Glomerular endothelial cell (primary cell): ENCODE measurements at regions not wholly inside any gene's neighbourhood (a gene's known extent, or its start where the extent isn't known, plus 50 kb on each side); places are given as distances from the start of the nearest gene placed in this dataset.

Experiments
- DNase-seq: peaks from one replicate; pipeline ENCODE4 v3.0.0-alpha.2; 2011; ENCODE audit warnings: low read depth, low spot score; ENCODE audit errors: extremely low read depth

DNA sequence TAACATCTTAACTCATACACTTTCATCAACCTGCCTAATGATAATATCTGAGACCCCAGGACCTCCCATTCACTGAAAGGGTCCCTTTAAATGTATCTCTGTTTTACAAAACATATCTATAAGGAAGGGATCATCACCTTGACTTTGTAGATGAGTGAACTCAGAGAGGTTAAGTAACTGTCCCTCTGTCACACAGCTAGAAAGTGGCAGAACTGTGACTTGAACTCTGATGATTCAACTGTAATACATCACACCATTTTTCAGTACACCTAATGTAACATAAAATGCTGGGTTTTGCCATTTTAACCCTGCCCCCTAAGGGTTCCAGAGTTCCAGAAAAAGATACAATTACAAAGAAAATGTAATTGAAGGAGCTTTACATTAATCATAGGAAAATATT, 234.6 kb downstream of the ZEB2 start:
- DNase-seq: no peak

DNA sequence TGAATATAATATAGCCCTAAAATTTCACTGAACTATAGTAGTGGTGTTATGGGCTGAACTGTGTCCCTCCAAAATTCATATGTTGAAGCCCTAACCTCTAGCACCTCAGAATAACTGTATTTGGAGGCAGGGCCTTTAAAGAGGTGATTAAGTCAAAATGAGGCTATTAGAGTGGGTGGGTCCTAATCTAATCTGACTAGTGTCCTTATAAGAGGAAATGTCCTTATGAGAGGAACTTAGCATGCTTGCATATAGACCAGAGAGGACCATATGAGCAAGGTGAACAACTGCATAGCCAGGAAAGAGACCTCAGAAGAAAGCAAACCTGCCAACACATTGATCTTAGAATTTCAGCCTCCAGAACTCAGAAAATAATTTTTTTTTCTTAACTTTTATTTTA, 238.4 kb downstream of the ZEB2 start:
- DNase-seq: no peak

DNA sequence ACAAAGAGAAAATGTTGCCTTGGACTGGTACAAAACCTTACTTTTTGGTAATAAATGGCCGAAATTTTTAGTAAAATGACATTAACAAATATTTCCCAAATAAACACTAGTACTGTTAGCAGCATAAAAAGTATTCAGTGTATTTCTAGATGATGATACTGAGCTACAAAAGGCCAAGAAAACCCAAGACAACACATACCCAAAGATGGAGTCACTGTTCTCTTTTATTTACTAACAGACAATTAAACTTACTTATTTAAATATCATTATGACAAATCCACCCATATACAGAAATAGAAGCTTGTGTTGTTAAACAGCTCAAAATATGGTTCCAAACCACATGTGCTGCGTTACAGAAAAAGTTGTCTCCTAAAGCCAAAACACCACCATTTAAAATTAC, 239.9 kb downstream of the ZEB2 start:
- DNase-seq: no peak

DNA sequence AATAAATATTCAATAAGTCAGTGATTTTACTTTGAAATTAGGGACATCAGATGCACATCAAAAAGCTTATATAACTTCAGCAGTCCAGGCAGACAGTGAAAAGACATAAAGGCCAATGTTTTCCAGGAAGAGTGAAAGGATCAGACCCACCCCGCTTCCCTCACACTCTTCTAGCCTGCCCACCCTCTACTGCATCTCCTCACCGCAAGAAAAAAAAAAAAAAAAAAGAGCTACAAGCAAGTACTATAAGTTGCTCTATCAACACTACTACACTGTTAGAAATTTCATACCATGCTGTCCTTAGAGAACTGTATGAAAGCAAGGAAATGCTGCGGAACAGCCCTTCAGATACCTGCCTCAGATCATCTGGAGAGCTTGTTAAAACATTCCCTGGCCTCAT, 240.8 kb downstream of the ZEB2 start:
- DNase-seq: no peak

DNA sequence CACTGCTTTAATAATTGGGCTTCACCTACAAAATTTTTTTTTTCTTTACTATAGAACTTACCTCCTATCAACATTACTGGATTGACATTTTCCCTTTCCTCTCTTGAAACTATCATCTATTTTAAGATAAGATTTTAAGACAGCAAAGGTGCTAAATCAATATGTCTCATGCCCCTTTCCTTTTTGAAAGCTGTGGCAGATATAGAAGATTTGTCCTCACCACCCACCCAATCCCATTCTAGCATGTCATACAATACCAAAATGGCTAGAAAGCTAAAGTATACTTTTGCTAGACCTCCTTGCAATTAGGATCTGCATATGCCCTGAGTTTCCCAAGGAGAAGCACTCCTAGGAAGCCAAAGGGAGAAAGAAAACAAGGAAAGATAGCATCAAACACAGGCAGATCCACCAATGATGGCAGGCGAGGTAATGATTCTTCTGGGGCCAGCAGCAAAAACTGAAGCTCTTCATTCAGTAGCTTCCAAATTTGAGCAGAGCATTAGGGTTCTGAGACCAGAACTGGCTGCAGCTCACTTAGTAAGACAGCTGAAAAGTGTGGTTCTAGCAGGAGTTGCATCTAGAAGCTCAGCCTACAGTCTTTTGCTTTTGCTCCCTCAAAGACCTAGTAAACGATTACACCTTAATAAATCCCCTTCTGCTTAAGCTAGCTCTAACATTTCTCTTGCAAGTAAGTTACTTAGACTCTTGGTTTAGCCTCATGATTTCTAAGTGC, 242.1 kb downstream of the ZEB2 start:
- DNase-seq: no peak

DNA sequence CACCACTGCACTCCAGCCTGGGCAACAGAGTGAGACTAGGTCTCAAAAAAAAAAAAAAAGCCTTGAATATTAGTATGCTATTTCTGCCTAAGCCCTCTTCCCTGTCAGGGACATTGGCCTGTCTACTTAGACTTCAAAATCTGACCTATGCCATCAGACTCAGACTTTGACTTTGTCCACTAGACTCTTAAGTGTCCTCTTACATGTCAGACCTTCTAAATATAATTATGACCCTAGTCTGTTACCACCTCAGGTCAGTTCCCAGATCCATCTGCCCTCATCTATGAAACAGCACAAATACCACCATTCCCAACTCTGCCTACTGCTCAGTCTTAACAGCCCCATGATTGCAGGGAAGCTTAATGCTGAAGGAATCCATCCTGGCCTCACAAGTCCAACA, 244.6 kb downstream of the ZEB2 start:
- DNase-seq: no peak

DNA sequence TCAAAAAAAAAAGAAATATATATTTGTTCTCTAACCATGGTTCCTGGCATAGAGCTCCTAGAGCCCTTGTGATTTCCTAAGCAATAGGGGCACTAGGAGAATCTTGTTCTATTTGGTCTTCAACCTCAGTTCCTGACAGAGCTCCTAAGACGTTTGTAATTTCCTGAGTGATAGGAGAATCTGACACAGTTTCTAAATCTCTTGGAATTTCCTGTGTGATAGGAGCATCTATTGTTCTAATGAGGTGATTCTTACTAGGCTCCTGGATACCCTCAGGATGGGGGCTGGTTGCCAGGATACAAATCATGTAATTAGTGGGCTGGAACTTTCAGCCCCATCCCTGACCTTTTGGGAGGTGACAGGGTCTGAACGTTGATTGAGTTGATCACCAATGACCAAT, 245.8 kb downstream of the ZEB2 start:
- peak; percentile 66 for DNase-seq

DNA sequence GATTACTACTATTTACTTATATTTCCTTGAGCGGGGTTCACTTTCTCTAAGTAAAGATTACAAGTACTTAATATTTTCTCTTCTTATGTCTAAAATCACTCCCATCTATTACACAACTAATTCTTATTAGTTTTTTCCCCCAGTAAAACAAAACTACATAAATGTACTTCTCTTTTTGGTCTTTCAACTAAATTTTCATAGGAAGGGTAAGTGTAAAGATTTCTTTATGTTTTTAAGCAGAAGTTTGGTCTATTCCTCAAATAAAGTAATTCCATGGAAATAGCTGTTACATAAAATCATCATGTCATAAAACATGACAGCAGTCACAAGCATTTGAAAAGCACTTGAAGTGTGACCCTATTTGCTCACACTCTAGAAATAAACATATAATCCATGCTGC, 249.0 kb downstream of the ZEB2 start:
- DNase-seq: no peak

DNA sequence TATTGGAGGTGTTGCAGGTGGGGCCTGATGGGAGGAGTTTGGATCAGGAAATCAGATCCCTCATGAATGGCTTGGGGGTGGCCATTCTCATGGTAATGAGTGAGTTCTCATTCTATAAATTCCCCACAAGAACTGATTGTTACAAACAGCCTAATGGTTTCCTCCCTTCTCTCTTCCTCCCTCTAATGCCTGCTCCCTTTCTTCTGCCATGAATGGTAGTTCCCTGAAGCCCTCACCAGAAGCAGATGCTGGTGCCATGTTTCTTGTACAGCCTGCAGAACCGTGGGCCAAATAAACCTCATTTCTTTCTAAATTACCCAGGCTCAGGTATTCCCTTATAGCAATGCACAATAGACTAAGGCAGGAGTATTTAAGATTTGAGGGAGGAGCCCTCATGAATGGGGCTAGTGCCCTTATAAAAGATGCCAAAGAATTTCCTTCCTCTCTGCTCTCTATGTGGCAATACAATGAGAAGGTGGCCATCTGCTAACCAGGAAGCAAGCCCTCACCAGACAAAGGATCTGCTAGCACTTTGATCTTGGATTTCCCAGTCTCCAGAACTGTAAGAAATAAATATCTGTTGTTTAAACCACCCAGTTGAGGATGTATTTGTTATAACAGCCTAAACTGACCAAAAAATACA, 251.8 kb downstream of the ZEB2 start:
- DNase-seq: no peak

DNA sequence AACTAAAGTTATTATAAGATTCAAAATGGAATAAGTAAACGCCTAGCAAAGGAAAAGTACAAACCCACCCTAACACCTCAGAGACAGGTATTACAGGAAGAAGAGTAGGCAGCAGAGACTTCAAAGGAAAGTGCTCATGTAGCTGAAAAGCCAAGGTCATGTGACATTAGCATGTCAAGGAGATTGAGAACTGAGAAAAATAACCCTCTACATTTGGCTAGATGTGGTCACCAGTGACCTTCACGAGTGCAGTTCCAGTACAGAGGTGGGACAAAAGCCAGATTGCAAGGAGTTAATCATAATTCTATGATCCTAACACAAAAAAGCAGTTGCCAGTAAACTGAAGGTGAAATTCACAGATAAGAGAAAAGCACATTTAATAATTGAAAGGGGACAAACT, 252.7 kb downstream of the ZEB2 start:
- no peak for DNase-seq

DNA sequence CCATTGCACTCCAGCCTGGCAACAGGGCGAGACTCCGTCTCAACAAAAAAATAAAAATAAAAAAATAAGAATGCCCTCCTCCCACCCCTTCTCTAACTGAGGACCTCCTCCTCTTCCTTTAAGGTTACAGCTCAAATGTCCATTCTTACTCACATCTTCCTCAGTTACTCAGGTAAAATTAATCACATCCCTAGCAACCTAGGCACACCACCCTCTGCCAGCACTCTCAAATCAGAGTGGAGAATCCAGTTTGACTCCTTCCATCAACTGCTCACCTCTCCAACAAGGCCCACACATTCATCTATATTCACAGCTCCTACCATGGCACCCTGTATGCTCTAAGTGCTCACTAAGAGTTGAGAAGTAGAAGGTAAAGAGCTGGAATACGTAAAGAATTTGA, 254.3 kb downstream of the ZEB2 start:
- no peak for DNase-seq

DNA sequence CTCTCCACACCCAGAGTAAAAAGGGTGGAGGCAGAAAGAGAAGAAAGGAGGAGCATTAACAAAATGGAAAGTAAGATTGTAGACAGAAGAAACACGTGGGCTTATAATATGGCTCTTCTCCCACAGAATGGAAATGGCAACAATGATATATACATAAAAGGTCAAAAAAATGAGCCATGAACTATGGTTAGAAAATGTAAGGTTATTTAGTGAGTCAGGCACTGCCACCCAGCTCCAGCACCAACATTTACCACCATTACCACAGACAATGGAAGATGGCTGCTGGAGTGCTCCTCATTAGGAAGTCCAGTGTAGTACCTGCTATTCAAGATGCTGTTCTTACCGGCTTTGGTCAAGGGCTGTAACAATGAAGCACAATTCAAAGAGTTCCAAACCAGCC, 258.0 kb downstream of the ZEB2 start:
- no peak for DNase-seq

DNA sequence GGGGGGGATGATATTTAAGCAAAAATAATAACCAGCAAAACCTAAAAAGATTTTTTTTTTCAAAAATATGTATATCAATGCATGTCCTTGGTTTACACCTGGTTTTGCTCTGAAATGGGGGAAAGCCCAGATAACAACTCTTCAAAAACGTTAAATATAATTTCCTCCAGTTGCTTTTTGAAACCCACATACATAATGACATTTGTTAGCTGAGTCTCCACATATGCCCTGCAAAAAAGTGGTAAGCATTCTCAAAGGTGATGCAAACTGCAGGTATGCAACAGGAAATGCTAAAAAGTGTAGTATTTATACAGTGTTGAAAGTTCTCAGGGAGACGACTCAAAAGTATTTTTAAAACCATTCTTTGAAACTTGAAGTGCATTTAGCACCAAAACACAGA, 258.6 kb downstream of the ZEB2 start:
- DNase-seq: no peak

DNA sequence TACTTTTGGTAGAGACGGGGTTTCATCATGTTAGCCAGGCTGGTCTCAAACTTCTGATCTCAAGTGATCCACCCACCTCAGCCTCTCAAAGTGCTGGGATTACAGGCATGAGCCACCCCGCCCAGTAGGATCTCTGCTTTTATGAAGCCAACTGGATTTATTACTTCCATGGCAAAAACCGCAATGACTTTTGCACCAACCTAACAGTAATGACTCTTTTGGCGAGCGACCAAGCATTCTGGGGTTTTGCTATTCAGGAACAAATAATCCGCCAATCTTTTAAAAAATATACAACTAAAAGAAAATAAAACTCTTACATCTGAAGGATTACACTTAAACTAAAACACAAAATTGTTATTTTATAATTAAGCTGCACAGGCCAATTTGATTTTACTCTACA, 260.6 kb downstream of the ZEB2 start:
- DNase-seq: no peak

DNA sequence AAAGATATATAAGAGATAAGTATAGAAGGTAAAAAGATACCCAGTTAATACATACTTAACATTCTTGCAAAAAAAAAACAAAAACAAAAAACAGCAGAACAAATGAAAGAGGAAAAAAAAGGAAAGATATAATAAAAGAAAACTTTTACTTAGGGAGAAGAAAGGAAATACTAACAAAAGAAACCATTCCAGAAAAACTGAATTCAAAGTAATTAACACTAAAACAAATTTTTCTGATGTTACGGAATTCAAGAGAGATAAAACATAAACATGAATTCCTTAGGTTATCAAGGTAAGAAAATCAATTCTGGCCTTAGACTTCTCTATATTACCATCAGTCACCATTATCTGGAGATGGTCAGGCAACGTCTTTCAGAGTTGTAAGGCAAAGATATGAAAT, 261.8 kb downstream of the ZEB2 start:
- no peak for DNase-seq

DNA sequence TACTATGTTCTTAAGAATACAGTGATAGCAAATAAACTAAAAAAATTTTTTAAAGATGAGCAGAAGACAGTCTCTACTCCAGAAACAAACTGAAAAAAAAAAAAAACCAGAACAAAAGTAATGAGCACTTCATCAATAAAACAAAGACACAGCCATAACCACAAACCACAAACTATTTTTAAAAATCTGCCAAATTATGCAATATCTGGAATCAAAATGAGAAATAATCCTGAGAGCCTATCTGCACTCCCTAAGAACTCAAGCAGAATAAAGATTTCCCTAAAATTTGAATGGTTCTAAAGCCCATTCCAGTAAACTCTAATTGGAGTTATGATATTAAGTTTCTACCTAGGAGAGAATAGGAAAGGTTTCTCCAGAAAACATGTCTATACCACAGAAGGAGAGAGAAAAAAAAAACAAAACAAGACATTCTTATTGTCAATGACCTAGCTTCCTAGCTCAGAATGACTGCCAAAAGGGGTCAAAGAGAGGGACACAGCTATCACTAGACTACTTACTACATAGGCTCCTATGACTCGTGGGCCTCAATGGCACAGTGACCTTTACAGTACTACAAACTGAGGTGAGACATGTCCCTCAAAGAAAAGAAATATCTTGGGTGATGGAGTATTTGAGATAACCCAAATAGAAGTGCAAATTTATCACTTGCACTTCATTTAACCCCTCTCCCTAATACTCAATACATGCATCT, 262.8 kb downstream of the ZEB2 start:
- DNase-seq: no peak

DNA sequence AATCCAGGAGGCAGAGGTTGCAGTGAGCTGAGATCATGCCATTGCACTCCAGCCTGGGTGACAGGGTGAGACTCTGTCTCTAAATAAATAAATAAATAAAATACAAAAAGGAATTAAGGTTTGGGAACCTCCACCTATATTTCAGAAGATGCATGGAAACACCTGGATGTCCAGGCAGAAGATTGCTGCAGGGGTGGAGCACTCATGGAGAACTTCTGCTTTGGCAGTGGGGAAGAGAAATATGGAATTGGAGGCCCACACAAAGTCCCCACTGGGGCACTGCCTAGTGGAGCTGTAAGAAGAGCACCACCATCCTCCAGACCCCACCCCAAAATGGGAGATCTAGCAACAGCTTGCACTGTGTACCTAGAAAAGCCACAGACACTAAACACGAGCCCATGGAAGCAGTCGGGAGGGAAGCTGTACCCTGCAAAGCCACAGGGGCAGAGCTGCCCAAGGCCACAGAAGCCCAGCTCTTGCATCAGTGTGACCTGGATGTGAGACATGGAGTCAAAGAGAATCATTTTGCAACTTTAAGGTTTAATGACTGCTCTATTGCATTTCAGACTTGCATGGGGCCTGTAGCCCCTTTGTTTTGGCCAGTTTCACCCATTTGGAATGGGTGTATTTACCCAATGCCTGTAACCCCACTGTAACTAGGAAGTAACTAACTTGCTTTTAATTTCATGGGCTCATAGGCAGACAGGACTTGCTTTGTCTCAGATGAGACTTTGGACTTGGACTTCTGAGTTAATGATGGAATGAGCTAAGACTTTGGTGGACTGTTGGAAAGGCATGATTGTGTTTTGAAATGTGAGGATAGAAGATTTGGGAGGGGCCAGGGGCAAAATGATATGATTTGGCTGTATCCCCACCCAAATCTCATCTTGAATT, 265.3 kb downstream of the ZEB2 start:
- DNase-seq: no peak

DNA sequence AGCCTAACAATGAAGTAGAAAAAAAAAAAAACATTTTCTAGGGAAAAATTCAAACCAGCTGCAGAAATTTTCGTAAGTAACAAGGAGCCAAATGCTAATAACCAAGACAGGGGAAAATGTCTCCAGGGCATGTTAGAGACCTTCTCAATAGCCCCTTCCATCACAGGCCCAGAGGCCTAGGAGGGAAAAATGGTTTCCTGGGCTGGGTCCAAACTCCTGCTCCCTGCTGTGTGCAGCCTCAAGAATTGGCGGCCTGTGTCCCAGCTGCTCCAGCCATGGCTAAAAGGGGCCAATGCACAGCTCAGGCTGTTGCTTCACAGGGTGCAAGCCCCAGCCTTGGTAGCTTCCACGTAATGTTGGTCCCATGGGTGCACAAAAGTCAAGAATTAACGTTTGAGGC, 266.2 kb downstream of the ZEB2 start:
- DNase-seq: no peak

DNA sequence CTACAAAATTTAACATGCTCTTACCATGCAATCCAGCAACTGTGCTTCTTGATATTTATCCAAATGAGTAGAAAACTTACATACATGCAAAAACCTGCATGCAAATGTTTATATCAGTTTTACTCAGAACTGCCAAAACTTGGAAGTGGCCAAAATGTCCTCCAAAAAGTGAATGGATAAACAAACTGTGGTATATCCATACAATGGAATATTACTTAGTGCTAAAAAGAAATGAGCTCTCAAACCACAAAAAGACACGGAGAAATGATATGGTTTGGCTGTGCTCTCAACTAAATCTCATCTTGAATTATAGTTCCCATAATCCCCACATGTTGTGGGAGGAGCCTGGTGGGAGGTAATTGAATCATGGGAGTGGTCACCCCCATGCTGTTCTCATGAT, 267.2 kb downstream of the ZEB2 start:
- no peak for DNase-seq

DNA sequence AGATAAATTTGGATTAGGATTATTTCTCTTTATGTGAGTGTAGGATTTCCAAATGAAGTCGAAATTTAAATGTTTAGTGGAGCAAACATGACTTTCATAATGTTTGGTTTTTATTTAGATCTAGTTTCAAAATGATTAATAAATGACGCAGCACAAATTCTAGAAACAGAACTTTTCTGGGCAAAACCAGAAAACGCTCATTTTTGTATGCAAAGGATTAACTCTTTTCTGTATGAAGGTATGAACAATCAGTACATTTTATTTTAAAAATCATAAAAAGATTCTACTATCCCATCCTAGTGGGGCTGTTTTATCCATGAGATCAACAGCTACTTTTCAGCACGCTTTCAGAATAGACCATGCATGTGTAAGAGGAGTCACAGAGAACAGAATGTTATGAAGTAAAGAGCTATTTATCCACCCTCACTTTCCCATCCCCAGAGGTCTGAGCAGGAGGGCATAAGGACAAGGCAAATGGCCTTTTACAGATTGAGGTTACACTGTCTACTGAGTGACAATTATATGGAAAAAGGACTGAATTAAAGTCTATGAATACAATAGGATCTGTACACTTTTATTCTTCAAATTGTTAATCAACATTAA, 270.8 kb downstream of the ZEB2 start:
- DNase-seq: no peak
